ENCODE measurements at regions not wholly inside any gene's neighbourhood (a gene's known extent, or its start where the extent isn't known, plus 50 kb on each side); places are given as distances from the start of the nearest gene placed in this dataset.
A peak's percentile ranks its signal among the peaks of the same experiment; 100 is the strongest.

- peaks cover 0 to 51% of the 10 kb centered on the region in 2 donors for H3K9me3 ChIP-seq
- no peak overlapping the region for H3K27ac ChIP-seq
- intact Hi-C loops (cut with DNase I), result no loop called here
- no peak overlapping the region for H3K4me3 ChIP-seq
- H3K27me3 ChIP-seq, result no peaks in the 10 kb centered on the region
- peak in 2 of 4 donors; percentile 4 to 23 for DNase-seq
- H3K4me1 ChIP-seq, result no peaks in the 10 kb centered on the region
- TF ChIP-seq, protein P1, sequence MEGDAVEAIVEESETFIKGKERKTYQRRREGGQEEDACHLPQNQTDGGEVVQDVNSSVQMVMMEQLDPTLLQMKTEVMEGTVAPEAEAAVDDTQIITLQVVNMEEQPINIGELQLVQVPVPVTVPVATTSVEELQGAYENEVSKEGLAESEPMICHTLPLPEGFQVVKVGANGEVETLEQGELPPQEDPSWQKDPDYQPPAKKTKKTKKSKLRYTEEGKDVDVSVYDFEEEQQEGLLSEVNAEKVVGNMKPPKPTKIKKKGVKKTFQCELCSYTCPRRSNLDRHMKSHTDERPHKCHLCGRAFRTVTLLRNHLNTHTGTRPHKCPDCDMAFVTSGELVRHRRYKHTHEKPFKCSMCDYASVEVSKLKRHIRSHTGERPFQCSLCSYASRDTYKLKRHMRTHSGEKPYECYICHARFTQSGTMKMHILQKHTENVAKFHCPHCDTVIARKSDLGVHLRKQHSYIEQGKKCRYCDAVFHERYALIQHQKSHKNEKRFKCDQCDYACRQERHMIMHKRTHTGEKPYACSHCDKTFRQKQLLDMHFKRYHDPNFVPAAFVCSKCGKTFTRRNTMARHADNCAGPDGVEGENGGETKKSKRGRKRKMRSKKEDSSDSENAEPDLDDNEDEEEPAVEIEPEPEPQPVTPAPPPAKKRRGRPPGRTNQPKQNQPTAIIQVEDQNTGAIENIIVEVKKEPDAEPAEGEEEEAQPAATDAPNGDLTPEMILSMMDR (IDR thresholded peaks at IDR 0.05), result no peak
- no peaks in the 10 kb centered on the region for H3K36me3 ChIP-seq
- ATAC-seq, result no peak
Measured at GRCh38 chr9:31776471-31776870, 608.0 kb upstream of the ACO1 start.

GRCh38 chr9:31783491-31783890 lies 601.0 kb upstream of the ACO1 start:
- no peaks in the 10 kb centered on the region for H3K27me3 ChIP-seq
- TF ChIP-seq, protein P1 (IDR thresholded peaks at IDR 0.05), result no peak
- H3K4me1 ChIP-seq, result no peaks in the 10 kb centered on the region
- no peaks in the 10 kb centered on the region for H3K36me3 ChIP-seq
- no peak for ATAC-seq
- DNase-seq, result no peak
- H3K4me3 ChIP-seq, result no peak overlapping the region
- H3K27ac ChIP-seq, result no peak overlapping the region
- intact Hi-C loops (cut with DNase I), result no loop called here
- peaks cover 0 to 35% of the 10 kb centered on the region in 2 donors for H3K9me3 ChIP-seq

DNA sequence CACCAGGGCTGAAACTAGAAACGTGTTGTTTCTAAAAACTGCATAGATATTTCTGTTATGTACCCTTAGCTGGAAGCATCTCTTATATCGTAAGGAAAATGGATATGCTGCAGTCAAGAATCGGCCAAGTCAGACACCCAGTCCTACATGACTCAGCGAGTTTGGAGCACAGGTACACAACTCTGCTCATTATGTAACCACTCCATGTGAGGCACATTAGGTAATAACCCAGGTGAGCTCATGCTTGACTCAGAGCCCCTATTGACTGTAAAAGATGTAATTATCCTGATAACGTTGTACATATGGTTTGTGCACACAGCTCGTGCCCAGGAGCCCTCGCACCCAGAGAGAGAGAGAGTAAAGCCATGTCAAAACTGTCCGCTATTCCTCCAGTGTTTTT lies 593.7 kb upstream of the ACO1 start:
- H3K4me1 ChIP-seq, result no peaks in the 10 kb centered on the region
- DNase-seq (no peak), ATAC-seq (no peak)
- H3K27me3 ChIP-seq, result no peaks in the 10 kb centered on the region
- TF ChIP-seq, protein P1 (IDR thresholded peaks at IDR 0.05), result no peak
- H3K9me3 ChIP-seq, result no peaks in the 10 kb centered on the region
- H3K4me3 ChIP-seq, result no peak overlapping the region
- intact Hi-C loops (cut with DNase I), result no loop called here
- H3K36me3 ChIP-seq, result no peaks in the 10 kb centered on the region
- no peak overlapping the region for H3K27ac ChIP-seq

DNA sequence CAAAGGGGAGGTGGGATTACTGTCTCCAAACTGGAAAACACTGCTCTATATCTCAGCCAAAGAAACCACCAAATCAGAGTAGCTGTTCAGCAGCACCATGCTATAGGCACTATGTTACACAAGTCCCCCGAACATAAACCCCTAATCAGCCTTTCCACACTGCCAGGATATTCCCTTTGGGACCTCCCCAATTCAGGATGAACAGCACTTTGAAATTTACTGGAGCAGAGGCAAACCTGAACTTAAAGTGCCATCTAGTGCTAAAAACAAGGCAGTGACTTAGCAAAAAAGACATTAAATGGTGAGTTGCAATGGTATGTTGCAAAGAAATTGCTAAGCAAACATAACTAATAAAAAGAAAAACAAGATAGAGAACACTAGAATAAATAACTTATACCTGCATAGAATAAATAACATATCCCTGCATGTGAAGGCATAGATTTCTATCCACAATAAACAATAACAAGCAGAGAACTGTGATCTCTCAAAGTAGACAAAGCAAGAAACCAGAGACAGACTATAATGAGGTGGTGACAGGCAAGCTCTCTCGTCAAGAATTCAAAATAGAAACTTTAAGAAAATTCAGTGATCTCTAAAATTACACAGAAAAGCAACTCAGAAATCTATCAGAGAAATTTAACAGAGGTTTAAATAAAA lies 584.4 kb upstream of the ACO1 start:
- H3K36me3 ChIP-seq, result no peaks in the 10 kb centered on the region
- no peaks in the 10 kb centered on the region for H3K27me3 ChIP-seq
- intact Hi-C loops (cut with DNase I), result loop anchor here in 1 of 2 donors (10.0 kb wide), 1 partner anchor 685 kb away; no protein-coding TSS in a partner anchor
- H3K27ac ChIP-seq, result no peak overlapping the region
- H3K9me3 ChIP-seq, result no peaks in the 10 kb centered on the region
- no peak overlapping the region for H3K4me3 ChIP-seq
- TF ChIP-seq, protein P1 (IDR thresholded peaks at IDR 0.05), result peak; percentile 32 to 43
- no peaks in the 10 kb centered on the region for H3K4me1 ChIP-seq
- peak in 1 of 4 donors; percentile 7 for DNase-seq
- peak; percentile 76 for ATAC-seq

- ATAC-seq (no peak), DNase-seq (peak in 1 of 4 donors; percentile 65)
- H3K4me1 ChIP-seq, result no peaks in the 10 kb centered on the region
- H3K9me3 ChIP-seq, result no peaks in the 10 kb centered on the region
- H3K4me3 ChIP-seq, result no peak overlapping the region
- H3K36me3 ChIP-seq, result no peaks in the 10 kb centered on the region
- peaks cover 0 to 10% of the 10 kb centered on the region in 2 donors for H3K27me3 ChIP-seq
- intact Hi-C loops (cut with DNase I), result loop anchor here in 1 of 2 donors (10.0 kb wide), 1 partner anchor 693 kb away; no protein-coding TSS in a partner anchor
- no peak overlapping the region for H3K27ac ChIP-seq
- TF ChIP-seq, protein P1 (IDR thresholded peaks at IDR 0.05), result no peak
Measured at GRCh38 chr9:31807574-31808256, 576.7 kb upstream of the ACO1 start.
